SU-DHL-6 (cell line): ENCODE measurements at regions not wholly inside any gene's neighbourhood (a gene's known extent, or its start where the extent isn't known, plus 50 kb on each side); places are given as distances from the start of the nearest gene placed in this dataset.

ENCODE experiments used
- H2AFZ ChIP-seq: fragments of 200-600 bp; sonication (generic); 2 replicates; pipeline ENCODE4 v1.6.1; 2014; ENCODE audit warnings: low read depth, mild to moderate bottlenecking, moderate library complexity, mixed read lengths, antibody characterized with exemption, low read length; ENCODE audit not compliant: severe bottlenecking
- H3F3A ChIP-seq: fragments of 200-600 bp; shearing (Covaris generic); 2 replicates; pipeline ENCODE4 v1.6.0; 2016; ENCODE audit warnings: antibody characterized with exemption, mild to moderate bottlenecking; ENCODE audit not compliant: insufficient read depth
- H3K27ac ChIP-seq: fragments of 200-600 bp; sonication (generic); 2 replicates; pipeline ENCODE4 v1.5.1; 2016; ENCODE audit warnings: low read depth, mild to moderate bottlenecking, low read length, moderate library complexity, mixed read lengths
- H3K27me3 ChIP-seq: fragments of 200-600 bp; sonication (generic), shearing (Covaris generic); 2 replicates; pipeline ENCODE4 v1.6.0; 2014; ENCODE audit warnings: mild to moderate bottlenecking, low read length
- H3K36me3 ChIP-seq: fragments of 200-600 bp; sonication (generic); 2 replicates; pipeline ENCODE4 v1.6.1; 2014; ENCODE audit warnings: mild to moderate bottlenecking, low read length, mixed read lengths
- H3K4me2 ChIP-seq: fragments of 300-600, 200-600 bp; shearing (Covaris generic), sonication (generic); 2 replicates; pipeline ENCODE4 v1.6.0; 2014; ENCODE audit warnings: low read length, low read depth, mild to moderate bottlenecking; ENCODE audit not compliant: poor library complexity, severe bottlenecking
- H3K4me3 ChIP-seq: fragments of 200-600 bp; sonication (generic); 2 replicates; pipeline ENCODE4 v1.5.1; 2014; ENCODE audit warnings: antibody characterized with exemption, low read length, mild to moderate bottlenecking, mixed read lengths; ENCODE audit not compliant: insufficient read depth, poor library complexity, severe bottlenecking
- H3K79me2 ChIP-seq: fragments of 200-600 bp; sonication (generic); 2 replicates; pipeline ENCODE4 v1.6.1; 2014; ENCODE audit warnings: mild to moderate bottlenecking, low read length, moderate library complexity; ENCODE audit not compliant: insufficient read depth
- H3K9ac ChIP-seq: fragments of 200-600 bp; sonication (generic); 2 replicates; pipeline ENCODE4 v1.7.0; 2014; ENCODE audit warnings: mild to moderate bottlenecking, low read length
- H3K9me2 ChIP-seq: fragments of 200-600 bp; sonication (generic); replicated peaks from 2 replicates; pipeline ENCODE4 v1.6.1; 2014; ENCODE audit warnings: low read length; ENCODE audit not compliant: insufficient read depth
- H3K9me3 ChIP-seq: fragments of 200-600 bp; sonication (generic); 2 replicates; pipeline ENCODE4 v1.6.1; 2014; ENCODE audit warnings: low read length, mixed read lengths; ENCODE audit not compliant: insufficient read depth
- H4K20me1 ChIP-seq: fragments of 200-600 bp; sonication (generic); 2 replicates; pipeline ENCODE4 v1.6.1; 2014; ENCODE audit warnings: low read depth, mild to moderate bottlenecking, antibody characterized with exemption, low read length, moderate library complexity, mixed read lengths
- CTCF ChIP-seq: fragments of 200-600 bp; sonication (generic); IDR thresholded peaks from one replicate; pipeline ENCODE4 v1.5.1; 2017; ENCODE audit warnings: antibody characterized with exemption, mild to moderate bottlenecking, low read length, moderate library complexity; ENCODE audit not compliant: insufficient read depth, poor library complexity, severe bottlenecking
- EZH2phosphoT487 ChIP-seq: fragments of 200-600 bp; sonication (generic), shearing (Covaris generic); conservative IDR thresholded peaks from 2 replicates; pipeline ENCODE4 v1.6.1; 2018; ENCODE audit warnings: mild to moderate bottlenecking, antibody characterized with exemption, low read length, moderate library complexity, mixed read lengths

DNA sequence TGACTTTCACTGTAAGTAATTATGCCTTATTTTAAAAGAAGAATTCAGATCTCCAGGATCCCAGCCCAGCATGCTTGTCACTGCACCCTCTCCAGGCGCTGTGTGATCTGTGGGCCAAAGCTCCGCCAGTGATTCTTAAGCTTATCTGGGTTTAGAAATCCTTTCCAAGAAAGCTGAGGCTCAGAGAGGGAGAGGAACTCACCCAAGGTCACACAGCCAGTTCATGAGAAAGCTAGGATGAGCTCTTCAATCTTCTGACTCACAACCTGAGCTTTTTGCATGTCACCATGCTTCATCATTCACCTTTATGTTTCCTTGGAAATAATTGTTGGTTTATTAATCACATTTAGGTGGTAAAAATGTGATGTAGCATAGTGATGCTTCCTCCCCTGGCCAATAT, 136.6 kb upstream of the HAND1 start:
- Histone ChIP-seq H3K9me2 (no peaks in the 10 kb centered on the region), H2AFZ (no peak overlapping the region), H3K9ac (no peak overlapping the region), H3K79me2 (no peaks in the 10 kb centered on the region), H3K27me3 (no peaks in the 10 kb centered on the region), H4K20me1 (no peaks in the 10 kb centered on the region), H3K4me3 (no peak overlapping the region), H3K4me2 (no peak overlapping the region), H3K9me3 (no peaks in the 10 kb centered on the region), H3F3A (no peaks in the 10 kb centered on the region), H3K36me3 (no peaks in the 10 kb centered on the region), H3K27ac (no peak overlapping the region)
- no peak for TF ChIP-seq CTCF
- TF ChIP-seq EZH2phosphoT487: no peak

GRCh38 chr5:154614125-154614524, 136.1 kb upstream of the HAND1 start:
- Histone ChIP-seq H3K27ac (no peak overlapping the region), H4K20me1 (no peaks in the 10 kb centered on the region), H3K4me3 (no peak overlapping the region), H3K36me3 (no peaks in the 10 kb centered on the region), H3K9me2 (no peaks in the 10 kb centered on the region), H3K79me2 (no peaks in the 10 kb centered on the region), H2AFZ (no peak overlapping the region), H3F3A (no peaks in the 10 kb centered on the region), H3K9me3 (no peaks in the 10 kb centered on the region), H3K9ac (no peak overlapping the region), H3K4me2 (no peak overlapping the region), H3K27me3 (no peaks in the 10 kb centered on the region)
- TF ChIP-seq CTCF: no peak
- TF ChIP-seq EZH2phosphoT487: no peak

GRCh38 chr5:154612666-154613065, 134.6 kb upstream of the HAND1 start:
- Histone ChIP-seq H2AFZ (no peak overlapping the region), H3K4me3 (no peak overlapping the region), H3K79me2 (no peaks in the 10 kb centered on the region), H3K27ac (no peak overlapping the region), H3K4me2 (no peak overlapping the region), H3F3A (no peaks in the 10 kb centered on the region), H3K9ac (no peak overlapping the region), H4K20me1 (no peaks in the 10 kb centered on the region), H3K9me3 (no peaks in the 10 kb centered on the region), H3K9me2 (no peaks in the 10 kb centered on the region), H3K36me3 (no peaks in the 10 kb centered on the region), H3K27me3 (no peaks in the 10 kb centered on the region)
- TF ChIP-seq CTCF (no peak), EZH2phosphoT487 (no peak)

- Histone ChIP-seq H3K27me3 (no peaks in the 10 kb centered on the region), H3K4me3 (no peak overlapping the region), H3K36me3 (no peaks in the 10 kb centered on the region), H2AFZ (no peak overlapping the region), H4K20me1 (no peaks in the 10 kb centered on the region), H3F3A (no peaks in the 10 kb centered on the region), H3K9me3 (no peaks in the 10 kb centered on the region), H3K4me2 (no peak overlapping the region), H3K27ac (no peak overlapping the region), H3K9me2 (no peaks in the 10 kb centered on the region), H3K79me2 (no peaks in the 10 kb centered on the region), H3K9ac (no peak overlapping the region)
- TF ChIP-seq CTCF (no peak), EZH2phosphoT487 (no peak)
These were observed 133.3 kb upstream of the HAND1 start for GRCh38 chr5:154611341-154611767.
